Head of caudate nucleus (tissue), 42 donors: ENCODE measurements at regions not wholly inside any gene's neighbourhood (a gene's known extent, or its start where the extent isn't known, plus 50 kb on each side); places are given as distances from the start of the nearest gene placed in this dataset.
"Not testable (repeated sequence)": the region's sequence is repeated elsewhere in the genome, so short reads cannot be mapped to it uniquely, and the experiment has no call there.

ENCODE experiments used
- DNase-seq, 42 donors: peaks; one replicate each; pipeline versions ENCODE4 v3.0.0 to v3.0.0-alpha.2; 2020 to 2021; ENCODE audit warnings: mixed read lengths in 7 of 42
- intact Hi-C: fragments of 100-400 bp; cut with DNase I; formaldehyde crosslinking; loops from one replicate; pipeline ENCODE4 v1.15.0; 2022

GRCh38 chr22:18234926-18235619 lies 85.1 kb downstream of the USP18 start:
- intact Hi-C loops: not testable (repeated sequence)
- DNase-seq: peak in 1 of 42 donors; percentile 0

GRCh38 chr22:18237402-18237801 lies 87.4 kb downstream of the USP18 start:
- intact Hi-C loops, DNase-seq: not testable (repeated sequence)
